ENCODE measurements at regions not wholly inside any gene's neighbourhood (a gene's known extent, or its start where the extent isn't known, plus 50 kb on each side); places are given as distances from the start of the nearest gene placed in this dataset.
"Not testable (repeated sequence)": the region's sequence is repeated elsewhere in the genome, so short reads cannot be mapped to it uniquely, and the experiment has no call there.

DNA sequence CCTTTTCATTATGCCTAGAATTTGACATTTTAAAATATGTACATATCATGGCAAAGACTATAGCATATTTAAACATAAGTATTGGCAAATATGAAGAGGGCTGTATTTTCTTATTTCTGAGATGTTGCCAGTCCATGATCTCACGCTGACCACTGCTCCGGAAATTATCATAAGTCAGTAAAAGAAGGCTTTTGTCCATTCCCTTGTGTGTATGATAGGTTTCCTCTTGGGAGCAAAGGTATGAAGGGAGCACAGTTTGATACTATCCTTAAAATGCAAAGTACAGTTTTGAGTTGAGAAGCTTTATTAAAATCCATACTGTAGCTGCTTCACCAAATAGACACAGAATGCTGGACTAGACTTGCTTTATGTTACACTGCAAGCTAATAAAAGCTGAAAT is 52.6 kb upstream of the AGA start:
- no peak for DNase-seq (ENCODE audit: low read depth)

DNA sequence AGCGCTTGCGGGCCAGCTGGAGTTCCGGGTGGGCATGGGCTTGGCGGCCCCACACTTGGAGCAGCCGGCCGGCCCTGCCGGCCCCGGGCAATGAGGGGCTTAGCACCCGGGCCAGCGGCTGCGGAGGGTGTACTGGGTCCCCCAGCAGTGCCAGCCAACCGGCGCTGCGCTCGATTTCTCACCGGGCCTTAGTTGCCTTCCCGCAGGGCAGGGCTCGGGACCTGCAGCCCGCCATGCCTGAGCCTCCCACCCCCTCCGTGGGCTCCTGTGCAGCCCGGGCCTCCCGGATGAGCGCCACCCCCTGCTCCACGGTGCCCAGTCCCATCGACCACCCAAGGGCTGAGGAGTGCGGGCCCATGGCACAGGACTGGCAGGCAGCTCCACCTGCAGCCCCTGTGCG is 53.4 kb upstream of the AGA start:
- not testable (repeated sequence) for DNase-seq (ENCODE audit: low read depth)

DNA sequence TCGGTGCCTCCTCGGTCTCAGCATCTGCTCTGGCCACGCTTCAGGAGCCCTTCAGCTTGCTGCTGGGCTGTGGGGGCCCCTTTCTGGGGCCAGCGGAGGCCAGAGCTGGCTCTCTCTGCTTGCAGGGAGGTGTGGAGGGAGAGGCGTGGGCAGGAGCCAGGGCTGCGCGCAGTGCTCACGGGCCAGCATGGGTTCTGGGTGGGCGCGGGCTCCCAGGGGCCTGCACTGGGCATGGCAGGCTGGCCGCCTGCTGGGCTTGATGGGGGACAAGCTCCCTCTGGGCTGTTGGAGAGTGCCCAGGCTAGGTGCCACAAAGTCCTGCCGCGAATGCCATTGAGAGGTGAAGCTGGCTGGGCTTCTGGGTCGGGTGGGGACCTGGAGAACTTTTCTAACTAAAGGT is 57.3 kb upstream of the AGA start:
- DNase-seq (ENCODE audit: low read depth): no peak

DNA sequence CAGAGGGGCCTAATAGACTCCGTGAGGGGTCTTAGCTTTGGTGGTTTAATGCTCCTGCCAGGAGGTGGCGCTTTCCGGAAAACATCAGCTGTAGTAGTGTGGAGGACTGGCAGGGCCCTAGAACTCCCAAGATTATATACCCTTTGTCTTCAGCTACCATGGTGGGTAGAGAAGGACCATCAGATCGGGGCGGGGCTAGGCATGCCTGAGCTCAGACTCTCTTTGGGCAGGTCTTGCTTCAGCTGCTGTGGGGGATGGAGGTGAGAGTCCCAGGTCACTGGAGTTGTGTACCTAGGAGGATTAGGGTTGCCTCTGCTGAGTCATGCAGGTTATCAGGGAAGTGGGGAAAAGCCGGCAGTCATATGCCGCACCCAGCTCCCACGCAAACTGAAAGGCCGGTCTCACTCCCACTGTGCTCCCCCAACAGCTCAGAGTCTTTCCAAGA is 63.0 kb upstream of the AGA start:
- DNase-seq (ENCODE audit: low read depth): no peak

DNA sequence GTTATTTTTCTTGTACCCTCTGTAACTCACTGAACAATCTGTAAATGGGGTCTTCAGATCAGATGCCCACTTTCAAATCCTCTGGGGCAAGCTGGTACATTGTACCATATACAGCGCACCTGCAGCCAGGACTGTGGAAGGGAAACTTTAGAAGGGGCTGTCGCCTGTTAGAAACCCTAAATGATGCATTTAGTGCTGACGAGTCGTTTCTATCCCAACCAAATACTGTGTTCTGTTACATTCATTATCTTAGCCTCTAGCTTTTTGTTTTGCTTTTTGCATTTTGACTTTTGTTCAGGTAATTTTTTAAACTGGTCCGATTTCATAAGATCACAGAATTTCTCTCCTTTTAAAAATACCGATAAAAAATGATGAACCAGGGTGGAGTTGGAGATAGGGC is 66.4 kb upstream of the AGA start:
- no peak for DNase-seq (ENCODE audit: low read depth)

DNA sequence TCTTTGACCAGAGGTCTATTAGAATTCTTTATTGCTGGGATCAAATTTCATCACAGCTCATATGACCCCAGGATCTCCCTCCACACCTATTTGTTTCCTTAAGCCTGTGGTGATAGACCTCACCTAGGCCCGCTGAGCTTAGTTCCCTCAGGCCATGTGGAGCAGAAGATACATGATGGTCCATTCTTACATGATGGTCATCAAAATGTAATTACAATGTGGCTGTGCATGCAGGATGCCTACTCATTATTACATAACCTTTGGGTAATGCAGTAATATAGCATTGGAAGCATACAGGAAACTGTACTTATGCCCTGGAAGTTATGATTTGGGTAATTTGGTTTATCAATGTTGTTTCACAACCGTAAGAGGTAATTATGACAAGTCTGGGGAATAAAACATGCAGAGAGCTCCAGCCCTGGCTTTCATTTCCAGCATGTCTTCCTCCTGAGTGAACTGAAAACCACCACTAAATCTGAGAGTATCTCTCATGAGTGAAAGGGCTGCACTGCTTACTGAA is 67.0 kb upstream of the AGA start:
- DNase-seq (ENCODE audit: low read depth): no peak

DNA sequence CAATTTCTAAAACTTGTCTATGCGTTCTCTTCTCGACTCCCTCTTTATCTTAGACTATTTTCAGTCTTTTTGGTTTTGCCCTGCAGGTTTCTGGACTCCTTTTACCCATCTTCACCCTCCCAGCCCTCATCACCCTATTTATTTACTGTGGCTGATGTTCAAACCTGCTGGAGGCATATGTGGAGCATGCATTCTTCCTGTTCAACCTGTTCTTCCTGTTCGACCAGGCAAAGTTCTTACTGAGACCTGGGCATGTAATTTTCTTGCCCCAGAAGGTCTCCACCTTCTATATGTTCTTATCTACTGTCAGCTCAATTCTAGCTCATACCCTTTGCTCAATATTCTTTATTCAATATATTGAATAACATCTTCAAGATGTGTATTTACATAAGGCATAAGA is 69.4 kb upstream of the AGA start:
- DNase-seq (ENCODE audit: low read depth): no peak

DNA sequence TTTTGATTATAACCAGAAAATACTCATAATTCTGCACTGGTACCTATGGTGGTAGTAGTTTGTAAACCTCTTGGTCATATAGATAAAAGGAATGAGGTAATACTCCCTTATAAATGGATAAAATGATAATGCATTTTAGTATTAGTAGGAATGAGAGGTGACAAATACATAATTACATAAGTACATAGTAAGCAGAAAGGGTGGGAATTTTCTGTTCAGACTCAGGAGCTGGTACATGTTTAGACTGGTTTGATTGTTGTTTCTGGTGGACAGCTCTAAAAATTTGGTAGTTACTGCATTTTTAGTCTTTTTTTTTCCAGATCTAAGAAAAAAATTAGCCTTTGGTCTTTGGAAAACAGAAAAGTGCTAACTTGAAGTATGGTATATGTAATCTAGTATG is 70.4 kb upstream of the AGA start:
- DNase-seq (ENCODE audit: low read depth): no peak

DNA sequence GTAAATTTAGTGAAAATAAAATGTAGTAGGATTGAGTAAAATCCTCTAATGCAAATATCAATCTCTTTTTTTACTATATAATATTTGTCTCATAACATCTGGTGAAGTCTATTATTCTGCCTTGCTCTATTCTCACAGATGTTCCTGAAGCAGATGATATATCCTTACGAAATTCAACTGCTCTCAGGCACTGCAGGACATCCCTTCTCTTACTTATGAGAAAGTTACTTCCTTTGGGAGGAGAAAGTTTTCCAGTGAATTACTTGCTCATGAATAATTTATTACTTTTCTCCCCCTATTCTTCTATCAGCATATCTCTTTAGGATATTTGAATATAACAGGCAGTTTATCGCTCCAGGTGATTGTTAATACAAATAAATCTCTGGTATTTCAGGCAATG is 75.6 kb upstream of the AGA start:
- DNase-seq (ENCODE audit: low read depth): no peak

DNA sequence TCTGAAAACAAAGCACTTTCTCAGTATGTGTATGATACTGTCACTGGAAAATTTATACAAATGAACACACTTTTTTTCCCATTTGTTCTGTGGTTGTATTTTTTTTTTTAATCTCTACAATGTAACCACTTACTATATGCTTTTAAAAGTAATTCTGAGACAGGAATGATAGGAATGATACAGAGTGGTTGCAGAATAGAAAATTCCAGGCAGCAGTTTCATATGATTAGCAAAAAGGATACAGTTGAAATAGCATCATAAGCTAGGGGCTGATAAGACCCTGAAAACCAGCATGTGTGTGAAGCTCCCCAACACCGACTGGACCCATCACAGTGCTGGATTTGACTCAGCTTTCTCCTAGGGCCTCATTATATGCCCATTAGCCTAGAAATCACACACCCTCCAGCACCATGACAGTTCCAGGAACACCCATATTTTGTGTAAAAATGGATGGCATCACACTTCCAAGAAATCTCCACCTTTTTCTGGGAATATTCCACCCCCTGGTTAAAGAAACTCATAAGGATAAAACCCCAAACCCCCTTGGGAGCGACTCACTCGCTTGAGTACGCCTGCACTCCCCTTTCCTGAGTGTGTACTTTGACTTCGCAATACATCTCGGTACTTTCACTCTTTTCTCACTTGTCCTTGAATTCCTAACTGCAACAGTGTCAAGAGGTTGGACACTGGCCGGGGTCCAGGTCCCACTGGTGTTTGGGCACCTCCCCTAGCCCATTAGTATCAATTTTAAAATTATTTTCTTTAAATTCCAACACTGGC is 77.4 kb upstream of the AGA start:
- DNase-seq (ENCODE audit: low read depth): no peak

DNA sequence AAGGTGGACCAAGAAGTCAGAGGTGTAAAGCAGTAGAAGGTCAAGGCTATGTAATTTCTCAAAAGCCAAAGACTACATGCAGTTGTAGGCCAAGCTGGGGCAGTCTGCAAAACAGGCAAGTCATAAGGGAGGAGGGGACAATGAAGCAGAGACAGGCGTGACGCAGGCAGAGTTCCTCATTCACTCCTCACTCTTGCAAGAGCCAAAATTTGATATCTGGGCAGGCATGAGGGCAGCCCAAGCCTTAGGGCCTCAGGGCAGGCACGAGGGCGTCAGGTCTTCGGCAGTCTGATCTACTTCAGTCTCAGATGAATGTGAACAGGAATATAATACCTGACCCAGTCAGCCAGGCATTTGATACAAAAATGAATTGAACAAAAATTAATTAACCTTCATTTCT is 86.4 kb upstream of the AGA start:
- DNase-seq (ENCODE audit: low read depth): no peak

DNA sequence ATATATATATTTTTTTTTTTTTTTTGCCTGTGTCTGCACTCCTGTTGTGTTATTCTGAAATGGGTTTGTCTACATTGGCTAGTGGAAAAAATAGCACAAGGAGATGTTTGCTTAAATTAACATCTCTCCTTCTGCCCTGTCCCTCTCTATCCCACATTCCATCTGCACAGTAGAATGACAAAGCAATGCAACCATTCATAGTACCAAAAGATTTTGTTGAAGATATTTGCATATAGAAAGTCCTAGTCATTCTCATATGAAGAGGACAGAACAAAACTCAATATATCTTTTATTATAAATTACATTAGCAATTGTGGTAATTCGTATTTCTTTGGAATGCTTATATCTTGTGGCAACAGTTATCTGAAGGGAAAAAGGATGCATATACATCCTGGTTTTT is 88.3 kb upstream of the AGA start:
- DNase-seq (ENCODE audit: low read depth): no peak

DNA sequence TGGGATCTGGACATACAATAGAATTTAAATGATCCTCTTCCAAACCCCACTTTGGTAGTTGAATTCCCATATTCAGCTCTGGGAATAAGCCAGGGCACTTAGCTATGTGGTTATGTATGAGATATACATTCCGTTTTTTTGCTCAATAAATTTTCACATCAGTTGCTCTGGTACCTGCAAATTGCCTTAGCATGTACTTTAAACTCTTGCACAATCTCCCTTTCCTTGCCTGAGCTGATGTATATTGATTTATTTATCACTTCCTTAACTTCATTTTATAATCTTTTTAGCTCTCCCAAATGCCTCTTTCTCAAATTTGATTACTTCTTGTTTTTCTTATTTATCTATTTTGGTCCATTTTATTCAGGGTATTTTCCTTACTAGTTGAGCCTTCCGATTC is 90.1 kb upstream of the AGA start:
- no peak for DNase-seq (ENCODE audit: low read depth)

DNA sequence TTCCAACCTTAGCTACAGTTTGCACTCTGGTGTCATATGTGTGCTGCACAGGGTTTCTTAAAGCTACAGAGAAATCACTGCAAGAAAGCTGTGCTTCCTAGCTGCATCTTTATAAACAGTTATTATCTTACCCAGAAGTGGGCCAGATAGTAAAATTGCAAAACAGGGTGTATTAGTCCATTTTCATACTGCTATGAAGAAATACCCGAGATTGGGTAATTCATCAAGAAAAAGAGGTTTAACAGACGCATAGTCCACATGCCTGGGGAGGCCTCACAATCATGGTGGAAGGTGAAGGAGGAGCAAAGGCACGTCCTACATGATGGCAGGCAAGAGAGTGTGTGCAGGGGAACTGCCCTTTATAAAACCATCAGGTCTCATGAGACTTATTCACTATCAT is 92.6 kb upstream of the AGA start:
- not testable (repeated sequence) for DNase-seq (ENCODE audit: low read depth)

DNA sequence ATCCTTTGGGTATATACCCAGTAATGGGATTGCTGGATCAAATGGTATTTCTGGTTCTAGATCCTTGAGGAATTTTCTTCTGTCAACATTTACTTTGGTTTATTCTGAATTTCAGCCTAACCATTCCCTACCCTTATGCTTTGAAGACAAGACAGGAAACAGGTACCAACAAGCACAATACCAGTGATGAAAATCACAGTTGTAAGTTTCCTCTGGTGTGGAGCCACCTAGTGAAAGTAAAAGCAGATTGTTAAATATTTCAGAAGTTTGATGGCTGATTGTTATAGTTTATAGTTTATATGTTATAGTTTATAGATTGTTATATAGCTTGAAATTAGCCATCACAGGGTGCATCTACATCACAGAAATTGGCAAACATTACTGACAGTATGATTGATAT is 104.5 kb upstream of the AGA start:
- DNase-seq (ENCODE audit: low read depth): no peak

DNA sequence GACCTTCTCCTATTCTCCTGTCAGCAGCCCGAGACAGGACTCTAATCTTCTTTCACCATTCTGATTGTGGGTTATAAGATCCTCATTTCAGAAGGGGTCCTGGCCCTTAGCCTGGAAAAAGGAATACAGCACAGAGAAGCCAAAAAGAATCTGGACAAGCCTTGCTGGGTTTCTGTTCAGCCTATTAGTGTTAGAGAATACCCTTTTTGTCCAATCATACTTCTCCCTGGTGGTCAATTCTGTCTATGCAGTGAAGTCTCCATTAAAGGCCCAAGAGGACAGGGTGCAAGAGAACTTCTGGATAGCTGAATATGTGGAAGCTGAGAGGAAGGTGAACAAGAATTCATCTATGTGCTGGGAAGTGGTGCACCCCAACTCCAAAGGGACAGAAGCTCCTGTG is 105.7 kb upstream of the AGA start:
- DNase-seq (ENCODE audit: low read depth): no peak

DNA sequence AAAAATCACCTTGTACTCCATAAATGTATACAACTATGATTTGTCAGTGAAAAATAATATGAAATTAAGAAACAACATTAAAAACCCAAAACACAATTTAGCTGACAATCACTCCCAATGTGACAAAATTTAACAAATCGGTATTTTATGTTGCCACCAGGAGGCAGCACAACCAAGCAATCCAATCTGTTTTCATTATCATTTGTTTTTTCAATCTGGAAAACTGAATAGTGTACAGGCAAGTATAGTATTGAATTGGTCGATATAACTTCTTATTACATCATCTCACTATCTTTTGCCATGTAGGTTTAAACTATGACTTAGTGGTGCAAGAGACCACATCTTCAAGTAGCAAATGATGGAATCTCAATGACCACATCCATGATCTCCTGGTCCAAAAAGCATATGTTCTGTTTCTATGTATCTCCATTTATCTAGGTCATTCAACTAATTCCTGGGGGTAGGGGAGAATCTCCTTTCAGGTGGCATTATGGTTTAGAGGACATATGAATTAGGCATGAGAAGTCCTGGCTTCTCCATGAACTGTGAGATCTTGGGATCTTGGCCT is 112.9 kb upstream of the AGA start:
- no peak for DNase-seq (ENCODE audit: low read depth)

DNA sequence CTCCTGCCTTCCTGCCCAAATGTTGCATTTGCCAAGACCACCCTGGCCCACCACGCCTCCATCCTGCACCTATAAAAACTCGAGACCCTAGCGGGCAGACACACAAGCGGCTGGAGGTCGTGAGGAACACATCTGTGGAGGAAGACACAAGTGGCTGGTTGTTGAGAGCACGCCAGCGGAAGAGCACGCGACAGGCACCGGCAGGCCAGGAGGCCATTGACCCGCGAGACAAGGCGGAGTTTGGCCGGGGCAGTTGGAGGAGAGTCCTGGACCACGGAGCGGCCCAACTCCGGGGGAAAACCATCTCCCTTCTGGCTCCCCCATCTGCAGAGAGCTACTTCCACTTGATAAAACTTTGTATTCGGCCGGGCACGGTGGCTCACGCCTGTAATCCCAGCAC is 115.2 kb upstream of the AGA start:
- DNase-seq (ENCODE audit: low read depth): no peak

DNA sequence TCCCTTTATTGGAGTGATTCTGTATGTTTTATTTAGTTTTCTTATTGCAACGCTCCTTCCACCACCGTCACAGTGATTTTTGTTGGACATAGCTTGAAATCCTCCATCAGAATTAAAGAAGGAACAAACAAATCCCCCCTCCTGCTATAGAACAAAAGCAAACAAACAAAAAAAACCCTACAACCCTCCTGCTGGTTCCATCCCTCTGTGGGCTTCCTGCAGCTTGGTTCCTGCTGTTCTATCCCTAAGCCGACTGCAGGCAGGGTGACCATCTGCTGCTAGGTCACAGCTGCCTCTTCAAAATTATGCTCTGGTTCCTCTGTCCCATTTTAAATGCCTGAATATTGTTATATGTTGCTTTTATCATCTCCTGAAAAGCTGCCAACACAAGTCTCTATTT is 116.8 kb upstream of the AGA start:
- no peak for DNase-seq (ENCODE audit: low read depth)

DNA sequence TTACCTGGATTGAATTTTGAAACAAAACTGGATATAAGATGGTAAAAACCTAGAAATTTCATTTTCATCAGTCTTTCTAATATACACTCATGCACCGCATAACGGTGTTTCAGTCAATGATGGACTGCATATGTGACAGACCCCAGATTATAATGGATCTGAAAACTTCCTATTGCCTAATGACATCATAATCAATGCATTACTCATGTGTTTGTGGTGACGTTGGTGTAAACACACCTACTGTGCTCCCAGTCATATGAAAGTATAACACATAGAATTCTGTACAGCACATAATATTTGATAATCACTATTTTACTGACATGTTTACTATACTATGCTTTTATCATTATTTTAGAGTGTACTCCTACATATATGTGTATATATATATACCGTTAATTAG is 119.9 kb upstream of the AGA start:
- DNase-seq (ENCODE audit: low read depth): no peak

DNA sequence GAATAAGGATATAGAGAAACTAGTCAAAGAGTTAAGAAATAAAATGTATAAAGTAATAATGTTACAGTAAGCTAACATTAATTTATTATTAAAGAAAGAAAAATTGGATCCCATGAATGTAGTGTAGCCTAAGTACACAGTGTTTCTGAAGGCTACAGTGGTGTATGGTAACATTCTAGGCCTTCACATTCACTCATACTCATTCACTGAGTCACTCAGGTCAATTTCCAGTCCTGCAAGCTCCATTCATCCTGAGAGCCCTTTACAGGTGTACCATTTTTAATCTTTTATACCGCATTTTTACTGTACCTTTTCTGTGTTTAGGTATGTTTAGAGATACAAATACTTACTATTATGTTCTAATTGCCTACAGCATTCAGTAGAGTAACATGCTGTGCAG is 120.6 kb upstream of the AGA start:
- DNase-seq (ENCODE audit: low read depth): no peak

DNA sequence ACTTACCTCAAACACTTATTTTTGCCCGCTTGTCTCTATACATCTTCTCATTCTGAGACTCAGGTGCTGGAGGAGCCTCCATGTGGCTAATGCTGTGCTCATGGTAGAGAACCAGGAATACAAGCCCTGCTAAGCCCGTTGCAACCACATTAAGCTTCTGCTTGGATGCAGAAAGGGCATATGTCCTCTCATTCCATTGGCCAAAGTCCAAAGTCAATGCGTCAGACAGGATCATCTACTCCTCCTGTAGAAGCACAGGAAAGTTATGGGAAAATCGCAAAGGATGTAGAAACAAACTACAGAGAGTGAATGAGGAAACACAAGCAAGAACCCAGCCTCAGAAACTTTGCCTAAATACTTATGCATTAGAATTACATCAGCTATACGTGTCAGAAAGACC is 124.5 kb upstream of the AGA start:
- DNase-seq (ENCODE audit: low read depth): no peak

DNA sequence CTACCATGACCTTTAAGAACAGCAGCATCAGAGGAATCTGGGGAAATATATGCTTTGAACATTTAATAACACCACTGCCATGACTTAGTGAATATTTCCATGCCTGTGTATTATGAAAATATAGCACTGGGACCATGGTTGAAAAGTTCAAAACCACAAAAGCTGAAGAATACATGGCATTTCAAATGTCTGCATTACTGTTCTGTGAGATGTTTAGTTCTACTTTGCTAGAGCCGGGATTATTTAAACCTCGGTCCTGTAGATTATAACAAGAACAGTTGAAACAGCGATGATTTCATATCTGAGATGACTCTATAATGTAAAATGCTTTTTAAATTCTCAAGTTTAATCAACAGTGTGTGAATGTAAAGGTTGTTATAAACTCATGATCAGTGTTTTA is 126.7 kb upstream of the AGA start:
- no peak for DNase-seq (ENCODE audit: low read depth)

DNA sequence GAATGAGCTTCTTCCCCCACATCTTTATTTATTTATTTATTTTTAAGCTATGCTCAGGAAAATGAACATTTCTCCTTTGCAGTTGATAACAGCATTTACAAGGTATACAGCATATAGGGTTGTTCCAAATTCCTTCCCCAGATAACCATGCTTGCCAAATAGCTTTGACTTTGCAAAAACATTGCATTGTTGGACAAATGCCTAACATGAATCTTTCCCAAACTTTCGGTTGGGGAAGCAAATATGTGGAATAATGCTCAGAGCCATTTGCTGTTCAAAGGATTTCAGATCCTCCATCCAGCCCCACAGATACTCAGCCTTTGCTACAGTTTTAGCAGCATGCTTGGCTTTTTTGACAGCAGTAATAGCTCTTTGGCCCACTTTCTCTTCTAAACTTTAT is 127.2 kb upstream of the AGA start:
- DNase-seq (ENCODE audit: low read depth): no peak

All from GM04504 (cell line).